Right lobe of liver (tissue), 4 donors: ENCODE measurements at regions not wholly inside any gene's neighbourhood (a gene's known extent, or its start where the extent isn't known, plus 50 kb on each side); places are given as distances from the start of the nearest gene placed in this dataset.

ENCODE experiments used
- CTCF ChIP-seq, 4 donors: fragments of 200-600 bp in 3 of 4; fragments of 450-650 bp in 1 of 4; IDR thresholded peaks; one replicate each; pipeline versions ENCODE4 v1.5.1 to v1.8.0; 2016 to 2022; ENCODE audit warnings: antibody characterized with exemption in 4 of 4, mild to moderate bottlenecking in 2 of 4
- POLR2A ChIP-seq: fragments of 450-650 bp; IDR thresholded peaks from one replicate; pipeline ENCODE4 v1.6.1; 2017; ENCODE audit warnings: antibody characterized with exemption, mild to moderate bottlenecking
- donor health status: DM: no; HTN: no; CAD: no.
- donor health status: DM: no; HTN: no; CAD: no.
- donor health status: DM: no; HTN: yes; CAD: no.

GRCh38 chr5:2207416-2208238 lies 324.9 kb upstream of the IRX4 start:
- TF ChIP-seq CTCF (IDR thresholded peaks at IDR 0.05) (peak in 3 of 4 donors; percentile 35 to 51 (median 41)), POLR2A (no peak)
